Fibroblast of skin of left quadriceps (primary cell): ENCODE measurements at regions not wholly inside any gene's neighbourhood (a gene's known extent, or its start where the extent isn't known, plus 50 kb on each side); places are given as distances from the start of the nearest gene placed in this dataset.
A peak's percentile ranks its signal among the peaks of the same experiment; 100 is the strongest.
"Not testable (repeated sequence)": the region's sequence is repeated elsewhere in the genome, so short reads cannot be mapped to it uniquely, and the experiment has no call there.

Experiments used
- DNase-seq, 2 experiments: peaks; one replicate each; pipeline ENCODE4 v3.0.0-alpha.2; 2013; ENCODE audit warnings: low read depth in 2 of 2

DNA sequence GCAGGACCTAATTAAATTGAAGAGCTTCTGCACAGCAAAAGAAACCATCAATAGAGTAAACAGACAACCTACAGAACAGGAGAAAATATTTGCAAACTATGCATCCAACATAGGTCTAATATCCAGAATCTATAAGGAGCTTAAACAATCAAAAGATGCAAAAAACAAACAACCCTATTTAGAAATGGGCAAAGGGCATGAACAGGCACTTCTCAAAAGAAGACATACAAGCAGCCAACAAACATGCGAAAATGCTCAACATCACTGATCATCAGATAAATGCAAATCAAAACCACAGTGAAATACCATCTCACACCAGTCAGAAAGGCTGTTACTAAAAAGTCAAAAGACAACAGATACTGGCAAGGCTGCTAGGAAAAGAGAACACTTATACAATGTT lies 189.2 kb downstream of the CYP26B1 start:
- not testable (repeated sequence) for DNase-seq

GRCh38 chr2:71952572-71953188 lies 195.0 kb downstream of the CYP26B1 start:
- no peak for DNase-seq

DNA sequence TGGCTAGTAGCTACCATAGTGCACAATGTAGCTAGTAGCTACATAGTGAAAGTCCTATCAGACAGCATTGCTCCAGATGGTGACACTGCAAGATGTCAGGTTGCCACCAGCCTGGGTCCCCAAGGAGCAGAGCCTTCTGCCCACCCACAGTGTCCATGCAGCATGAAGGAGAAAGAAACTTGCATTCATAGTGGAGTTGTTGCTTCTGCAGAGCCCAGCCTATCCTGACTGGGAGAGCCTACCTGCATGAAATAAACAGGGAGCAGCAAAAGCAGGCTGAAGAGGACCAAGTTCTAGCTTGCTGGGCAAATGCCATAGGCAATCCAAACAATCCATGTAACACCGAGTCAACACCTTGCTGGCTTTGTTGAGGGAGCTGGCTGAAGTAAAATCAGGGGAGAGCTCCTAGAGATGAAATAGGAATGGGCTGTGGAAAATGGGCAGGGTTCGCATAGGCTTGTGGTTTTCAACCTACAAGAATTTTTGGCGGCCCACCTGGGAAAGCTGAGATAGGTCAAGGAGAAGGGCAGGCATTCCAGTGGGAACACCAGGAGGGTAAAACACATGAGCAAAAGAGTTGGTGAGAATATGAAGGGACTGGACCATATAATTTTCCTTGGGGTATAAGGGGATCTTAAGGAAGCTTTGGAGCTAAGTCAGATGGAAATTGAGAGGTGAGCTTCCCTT lies 195.8 kb downstream of the CYP26B1 start:
- DNase-seq = no peak

GRCh38 chr2:71951083-71951468 lies 196.6 kb downstream of the CYP26B1 start:
- DNase-seq = no peak

DNA sequence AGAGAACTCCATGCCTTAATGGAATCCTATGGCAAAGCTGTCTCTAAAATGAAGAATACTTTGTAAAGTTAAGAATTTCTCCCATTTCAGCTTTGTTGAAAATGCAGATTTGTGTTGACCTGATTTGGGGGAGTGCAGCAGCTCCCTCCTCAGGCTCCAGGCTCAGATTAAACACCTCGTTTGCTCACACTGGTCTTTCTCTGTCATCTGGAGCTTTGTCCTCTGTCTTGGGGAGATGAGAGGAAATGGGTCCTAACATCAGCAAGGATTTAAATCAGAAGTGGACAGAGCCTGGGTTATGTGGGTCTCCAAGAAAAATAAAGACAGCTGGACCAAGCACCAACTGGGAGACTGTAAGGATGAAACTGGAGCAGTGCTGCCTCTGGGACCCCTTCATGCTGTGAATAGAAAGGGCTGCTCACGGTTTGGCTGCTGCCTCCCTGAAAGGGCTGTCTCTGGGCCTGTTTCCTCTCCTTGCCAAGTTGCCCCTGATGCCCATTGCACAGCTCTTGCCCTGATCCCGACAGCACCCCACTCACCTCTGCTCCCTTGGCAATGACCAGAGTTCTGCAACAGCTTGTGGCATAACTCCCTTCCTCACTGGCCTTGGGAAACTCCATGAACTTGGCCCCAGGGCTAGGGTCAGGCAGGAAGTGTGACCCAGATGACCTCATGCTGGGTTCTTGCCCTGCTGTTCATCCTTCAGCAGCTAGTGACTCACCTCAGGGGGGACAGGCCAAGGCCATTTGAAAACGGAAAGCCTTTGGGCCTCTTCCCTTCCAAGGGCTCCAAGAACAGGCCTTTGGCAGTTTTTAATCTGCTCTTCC lies 197.2 kb downstream of the CYP26B1 start:
- no peak for DNase-seq

- no peak for DNase-seq
These were observed 198.2 kb downstream of the CYP26B1 start for GRCh38 chr2:71949537-71949798.

GRCh38 chr2:71948781-71949536 lies 198.7 kb downstream of the CYP26B1 start:
- no peak for DNase-seq

DNA sequence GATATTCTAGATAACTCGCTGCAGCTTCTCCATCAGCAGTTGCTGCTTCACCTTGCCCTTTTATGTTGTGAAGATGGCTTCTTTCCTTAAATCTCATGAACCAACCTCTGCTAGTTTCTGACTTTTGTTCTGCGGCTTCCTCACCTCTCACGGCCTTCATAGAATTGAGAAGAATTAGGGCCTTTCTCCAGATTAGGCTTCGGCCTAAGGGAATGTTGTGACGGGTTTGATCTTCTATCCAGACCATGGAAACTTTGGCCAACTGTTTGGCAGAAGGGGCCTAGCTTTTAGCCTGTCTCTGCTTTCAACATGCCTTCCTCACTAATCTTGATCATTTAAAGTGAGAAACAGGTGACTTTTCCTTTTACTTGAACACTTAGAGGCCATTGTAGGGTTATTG lies 199.9 kb downstream of the CYP26B1 start:
- DNase-seq = no peak

- DNase-seq = no peak
These were observed 202.1 kb downstream of the CYP26B1 start for GRCh38 chr2:71945603-71945959.

GRCh38 chr2:71944806-71945602 lies 202.7 kb downstream of the CYP26B1 start:
- DNase-seq = peak; percentile 76 to 78

- DNase-seq = no peak
These were observed 203.5 kb downstream of the CYP26B1 start for GRCh38 chr2:71944183-71944550.

DNA sequence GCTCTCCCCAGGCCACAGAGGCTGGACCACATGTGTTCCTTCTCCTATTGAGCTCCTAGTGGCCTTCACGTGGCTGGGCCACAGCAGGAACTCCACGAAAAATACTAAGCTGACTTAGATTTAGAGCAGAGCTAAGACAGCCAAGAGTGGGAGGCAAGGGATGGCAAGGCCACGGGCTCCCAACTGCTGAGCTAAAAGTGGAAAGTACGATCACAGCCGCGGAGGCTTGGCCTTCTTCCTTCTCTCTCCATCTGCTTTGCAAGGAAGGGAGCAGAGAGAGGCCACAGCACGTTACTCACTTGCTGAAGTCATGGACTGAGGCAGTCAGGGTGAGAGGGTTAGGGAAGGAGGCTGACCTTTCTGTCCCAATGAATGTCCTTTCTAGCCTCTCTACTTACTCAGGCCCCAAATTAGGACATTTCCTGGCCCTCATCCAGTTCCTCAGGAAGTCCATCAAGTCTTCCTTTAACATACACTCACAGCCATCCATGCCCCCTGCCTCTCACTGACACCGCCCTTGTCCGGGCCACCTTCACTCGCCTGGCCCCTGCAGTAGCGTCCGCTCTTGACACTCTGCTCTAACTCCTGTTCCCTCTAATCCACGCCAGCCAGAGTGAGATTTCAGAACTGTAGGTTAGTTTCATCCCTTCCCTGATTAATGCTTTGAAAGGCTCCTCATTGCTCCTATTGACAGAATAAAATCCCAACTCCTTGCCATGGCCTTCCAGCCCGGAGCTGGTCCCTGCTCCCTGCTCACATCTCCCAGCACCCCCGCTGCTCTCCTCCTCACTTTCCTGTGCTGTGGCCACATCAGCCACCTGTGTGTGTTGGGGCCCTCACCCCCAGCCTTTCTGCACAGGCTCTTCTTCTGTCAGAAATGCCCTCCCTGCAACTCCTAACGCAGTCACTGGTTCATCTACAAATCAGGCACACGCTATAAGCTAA lies 204.2 kb downstream of the CYP26B1 start:
- DNase-seq = no peak

- DNase-seq = no peak
These were observed 205.7 kb downstream of the CYP26B1 start for GRCh38 chr2:71941726-71942525.

GRCh38 chr2:71940695-71941094 lies 207.0 kb downstream of the CYP26B1 start:
- no peak for DNase-seq

GRCh38 chr2:71939588-71940535 lies 207.8 kb downstream of the CYP26B1 start:
- DNase-seq = no peak

DNA sequence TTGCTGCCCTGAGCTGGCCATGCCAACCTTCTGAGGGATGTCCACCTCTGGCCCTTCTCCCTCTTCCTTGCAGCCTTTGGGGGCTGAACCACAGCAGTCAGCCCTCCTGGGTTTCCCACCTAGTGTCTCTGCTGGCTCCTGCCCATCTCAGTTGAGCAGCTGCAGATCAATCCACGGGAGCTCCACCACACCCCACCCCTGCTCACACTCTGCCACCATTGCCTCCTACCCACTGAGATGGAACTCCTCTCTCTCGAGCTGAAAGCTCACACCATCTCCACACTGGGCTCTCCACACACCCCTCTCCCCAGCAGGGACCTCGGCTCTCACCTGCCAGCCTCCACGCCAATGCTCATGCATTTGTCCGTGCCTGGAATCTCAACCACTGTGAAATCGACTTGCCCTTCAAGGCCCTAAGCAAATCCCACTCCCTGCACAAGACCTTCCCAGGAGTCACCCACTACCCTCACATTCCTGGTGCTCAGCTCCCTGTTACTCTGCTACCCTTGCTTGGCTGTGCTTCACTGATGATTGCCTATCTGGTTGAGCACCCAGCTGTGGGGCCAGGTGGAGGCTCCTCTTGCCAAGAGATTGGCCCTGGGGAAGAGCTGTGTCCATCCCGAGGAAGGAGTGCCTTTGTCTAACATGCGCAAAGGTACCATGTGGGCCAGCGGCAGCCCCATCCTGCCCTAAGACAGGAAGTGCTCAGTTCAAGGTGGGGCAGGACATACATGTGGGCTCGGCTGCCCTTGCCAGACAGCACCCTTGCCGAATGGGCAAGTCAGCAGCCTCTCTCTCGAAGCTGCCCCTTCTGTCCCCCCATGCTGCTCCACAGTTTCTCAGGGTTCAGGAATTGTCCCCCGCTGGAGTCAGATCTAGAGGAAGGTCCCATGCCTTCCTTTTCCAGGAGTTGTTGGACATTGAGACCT lies 208.7 kb downstream of the CYP26B1 start:
- no peak for DNase-seq

DNA sequence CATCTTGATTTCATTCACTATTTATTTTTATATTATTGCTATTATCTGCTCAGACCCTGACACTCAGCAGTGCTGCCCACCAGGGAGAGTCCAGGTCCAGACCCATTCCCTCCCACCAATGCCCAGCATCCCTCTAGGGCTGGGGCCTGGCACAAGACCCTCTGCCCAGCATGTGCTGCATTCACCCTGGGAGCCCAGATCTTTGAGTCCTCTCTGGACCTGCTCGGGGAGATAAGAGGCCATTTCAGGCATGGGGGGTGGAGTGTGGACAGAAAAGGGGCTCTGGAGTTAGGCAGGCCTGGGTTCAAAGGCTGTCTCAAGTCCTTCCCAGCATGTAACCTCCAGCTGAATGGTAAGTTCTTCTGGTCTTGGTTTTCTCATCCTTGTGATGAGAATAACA lies 209.6 kb downstream of the CYP26B1 start:
- DNase-seq = no peak
